ENCODE measurements at regions not wholly inside any gene's neighbourhood (a gene's known extent, or its start where the extent isn't known, plus 50 kb on each side); places are given as distances from the start of the nearest gene placed in this dataset.

GRCh38 chr10:52627279-52627678 lies 145.3 kb downstream of the MBL2 start:
- Histone ChIP-seq H3K36me3 (ENCODE audit: control insufficient read depth in 4 of 4, insufficient read depth in 4 of 4, low read length in 3 of 4) (no peaks in the 10 kb centered on the region), H3K27me3 (replicated peaks in 2 of 5; ENCODE audit: control insufficient read depth in 4 of 5, insufficient read depth in 5 of 5, low read length in 4 of 5) (peaks cover 0 to 2% (median 0%) of the 10 kb centered on the region in 5 experiments), H3K27ac (ENCODE audit: insufficient read depth in 1 of 2, low read depth in 1 of 2, low read length in 2 of 2, poor library complexity in 1 of 2, severe bottlenecking in 2 of 2) (no peak overlapping the region), H3K4me1 (ENCODE audit: control extremely low read depth in 1 of 4, control insufficient read depth in 4 of 4, insufficient read depth in 4 of 4, low read length in 3 of 4) (peaks cover 0 to 4% (median 0%) of the 10 kb centered on the region in 4 experiments), H3K4me3 (ENCODE audit: control insufficient read depth in 1 of 7, extremely low read depth in 1 of 7, insufficient read depth in 4 of 7, low read depth in 2 of 7, low read length in 6 of 7) (no peak overlapping the region), H3K9me3 (ENCODE audit: control extremely low read depth in 1 of 5, control insufficient read depth in 4 of 5, insufficient read depth in 2 of 5, low read depth in 1 of 5, low read length in 4 of 5) (no peaks in the 10 kb centered on the region)
- no peak for DNase-seq
- POLR2A ChIA-PET = no interaction called here
- CTCF ChIA-PET = interaction anchor here (0.8 to 2.0 kb wide), 2 partner anchors 15 to 152 kb away, joined by 3 to 5 read pairs; no protein-coding TSS in a partner anchor

GRCh38 chr10:52631146-52631545 lies 141.4 kb downstream of the MBL2 start:
- Histone ChIP-seq H3K4me3 (ENCODE audit: control insufficient read depth in 1 of 7, extremely low read depth in 1 of 7, insufficient read depth in 4 of 7, low read depth in 2 of 7, low read length in 6 of 7) (no peak overlapping the region), H3K36me3 (ENCODE audit: control insufficient read depth in 4 of 4, insufficient read depth in 4 of 4, low read length in 3 of 4) (no peaks in the 10 kb centered on the region), H3K27ac (ENCODE audit: insufficient read depth in 1 of 2, low read depth in 1 of 2, low read length in 2 of 2, poor library complexity in 1 of 2, severe bottlenecking in 2 of 2) (no peak overlapping the region), H3K9me3 (ENCODE audit: control extremely low read depth in 1 of 5, control insufficient read depth in 4 of 5, insufficient read depth in 2 of 5, low read depth in 1 of 5, low read length in 4 of 5) (no peaks in the 10 kb centered on the region), H3K4me1 (ENCODE audit: control extremely low read depth in 1 of 4, control insufficient read depth in 4 of 4, insufficient read depth in 4 of 4, low read length in 3 of 4) (peaks cover 0 to 15% (median 6%) of the 10 kb centered on the region in 4 experiments), H3K27me3 (replicated peaks in 2 of 5; ENCODE audit: control insufficient read depth in 4 of 5, insufficient read depth in 5 of 5, low read length in 4 of 5) (peaks cover 0 to 2% (median 0%) of the 10 kb centered on the region in 5 experiments)
- whole genome bisulfite sequencing (ENCODE audit: insufficient coverage) = 59% methylated on average over 2 of the region's 2 CpGs
- POLR2A ChIA-PET = no interaction called here
- DNase-seq = no peak
- CTCF ChIA-PET = no interaction called here

DNA sequence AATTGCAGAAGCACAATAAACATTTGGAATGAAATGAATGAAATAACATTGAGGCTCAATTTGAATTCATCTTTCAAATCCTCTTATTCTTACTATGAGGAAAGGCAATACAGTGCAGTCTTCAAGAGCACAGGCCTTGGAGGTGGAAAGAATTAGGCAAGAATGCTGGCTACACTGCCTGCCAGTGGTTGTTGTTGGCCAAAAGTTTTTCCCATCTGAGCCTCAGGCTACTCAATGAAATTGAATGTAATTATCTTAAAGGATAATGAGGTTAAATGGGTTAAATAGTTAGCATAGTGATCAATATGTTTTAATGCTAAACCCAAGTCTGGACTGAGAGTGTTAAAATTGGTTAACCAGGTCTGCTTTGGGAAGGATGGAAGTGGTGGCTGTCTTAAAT lies 140.9 kb downstream of the MBL2 start:
- POLR2A ChIA-PET = no interaction called here
- Histone ChIP-seq H3K9me3 (ENCODE audit: control extremely low read depth in 1 of 5, control insufficient read depth in 4 of 5, insufficient read depth in 2 of 5, low read depth in 1 of 5, low read length in 4 of 5) (no peaks in the 10 kb centered on the region), H3K27ac (ENCODE audit: insufficient read depth in 1 of 2, low read depth in 1 of 2, low read length in 2 of 2, poor library complexity in 1 of 2, severe bottlenecking in 2 of 2) (no peak overlapping the region), H3K27me3 (replicated peaks in 2 of 5; ENCODE audit: control insufficient read depth in 4 of 5, insufficient read depth in 5 of 5, low read length in 4 of 5) (peaks cover 0 to 2% (median 0%) of the 10 kb centered on the region in 5 experiments), H3K36me3 (ENCODE audit: control insufficient read depth in 4 of 4, insufficient read depth in 4 of 4, low read length in 3 of 4) (no peaks in the 10 kb centered on the region), H3K4me1 (ENCODE audit: control extremely low read depth in 1 of 4, control insufficient read depth in 4 of 4, insufficient read depth in 4 of 4, low read length in 3 of 4) (peaks cover 0 to 15% (median 6%) of the 10 kb centered on the region in 4 experiments), H3K4me3 (ENCODE audit: control insufficient read depth in 1 of 7, extremely low read depth in 1 of 7, insufficient read depth in 4 of 7, low read depth in 2 of 7, low read length in 6 of 7) (no peak overlapping the region)
- CTCF ChIA-PET = no interaction called here
- no peak for DNase-seq

GRCh38 chr10:52632591-52632990 lies 140.0 kb downstream of the MBL2 start:
- Histone ChIP-seq H3K9me3 (ENCODE audit: control extremely low read depth in 1 of 5, control insufficient read depth in 4 of 5, insufficient read depth in 2 of 5, low read depth in 1 of 5, low read length in 4 of 5) (no peaks in the 10 kb centered on the region), H3K36me3 (ENCODE audit: control insufficient read depth in 4 of 4, insufficient read depth in 4 of 4, low read length in 3 of 4) (no peaks in the 10 kb centered on the region), H3K4me1 (ENCODE audit: control extremely low read depth in 1 of 4, control insufficient read depth in 4 of 4, insufficient read depth in 4 of 4, low read length in 3 of 4) (peaks cover 0 to 15% (median 6%) of the 10 kb centered on the region in 4 experiments), H3K4me3 (ENCODE audit: control insufficient read depth in 1 of 7, extremely low read depth in 1 of 7, insufficient read depth in 4 of 7, low read depth in 2 of 7, low read length in 6 of 7) (no peak overlapping the region), H3K27ac (ENCODE audit: insufficient read depth in 1 of 2, low read depth in 1 of 2, low read length in 2 of 2, poor library complexity in 1 of 2, severe bottlenecking in 2 of 2) (no peak overlapping the region), H3K27me3 (replicated peaks in 2 of 5; ENCODE audit: control insufficient read depth in 4 of 5, insufficient read depth in 5 of 5, low read length in 4 of 5) (no peaks in the 10 kb centered on the region)
- WGBS (ENCODE audit: insufficient coverage) = 38% methylated on average over 1 of the region's 3 CpGs
- ChIA-PET POLR2A (no interaction called here), CTCF (interaction anchor here (4.4 kb wide), 1 partner anchor 147 kb away, joined by 14 read pairs; no protein-coding TSS in a partner anchor)
- DNase-seq = peak in 1 of 3 donors; percentile 4

GRCh38 chr10:52633266-52633665 lies 139.3 kb downstream of the MBL2 start:
- no CpG with 5 or more reads among the region's 2 CpGs for WGBS (ENCODE audit: insufficient coverage)
- ChIA-PET CTCF (interaction anchor here (4.4 kb wide), 1 partner anchor 146 kb away, joined by 14 read pairs; no protein-coding TSS in a partner anchor), POLR2A (no interaction called here)
- no peaks in the 10 kb centered on the region for H3K36me3 ChIP-seq (ENCODE audit: control insufficient read depth in 4 of 4, insufficient read depth in 4 of 4, low read length in 3 of 4)
- no peak overlapping the region for H3K4me3 ChIP-seq (ENCODE audit: control insufficient read depth in 1 of 7, extremely low read depth in 1 of 7, insufficient read depth in 4 of 7, low read depth in 2 of 7, low read length in 6 of 7)
- peak; percentile 25 to 69 (median 51) for DNase-seq
- H3K27me3 ChIP-seq (replicated peaks in 2 of 5; ENCODE audit: control insufficient read depth in 4 of 5, insufficient read depth in 5 of 5, low read length in 4 of 5) = no peaks in the 10 kb centered on the region
- no peak overlapping the region for H3K27ac ChIP-seq (ENCODE audit: insufficient read depth in 1 of 2, low read depth in 1 of 2, low read length in 2 of 2, poor library complexity in 1 of 2, severe bottlenecking in 2 of 2)
- no peaks in the 10 kb centered on the region for H3K9me3 ChIP-seq (ENCODE audit: control extremely low read depth in 1 of 5, control insufficient read depth in 4 of 5, insufficient read depth in 2 of 5, low read depth in 1 of 5, low read length in 4 of 5)
- peaks cover 0 to 15% (median 6%) of the 10 kb centered on the region in 4 experiments for H3K4me1 ChIP-seq (ENCODE audit: control extremely low read depth in 1 of 4, control insufficient read depth in 4 of 4, insufficient read depth in 4 of 4, low read length in 3 of 4)

DNA sequence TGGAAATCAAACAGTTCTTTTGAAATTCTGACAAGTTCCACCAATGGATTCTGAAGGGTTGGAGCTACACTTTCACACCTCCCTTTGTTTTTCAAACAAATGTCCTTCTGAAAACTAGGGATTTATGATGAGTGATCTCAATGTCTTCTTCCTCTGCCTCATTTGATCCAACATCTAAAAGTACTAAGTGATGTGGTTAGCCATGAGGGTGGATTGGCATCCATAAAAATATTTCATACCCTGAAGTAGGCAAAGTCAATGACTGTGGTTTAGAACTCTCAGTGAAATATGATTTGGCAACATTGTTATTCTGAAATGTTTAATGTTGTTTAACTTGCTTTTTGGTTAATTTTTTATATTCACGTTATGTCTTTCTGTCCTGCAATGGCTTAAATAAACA lies 136.9 kb downstream of the MBL2 start:
- no CpG with 5 or more reads among the region's 1 CpG for WGBS (ENCODE audit: insufficient coverage)
- POLR2A ChIA-PET = no interaction called here
- CTCF ChIA-PET = interaction anchor here (1.8 to 4.4 kb wide), 2 partner anchors 10 to 144 kb away, joined by 4 to 14 read pairs; no protein-coding TSS in a partner anchor

GRCh38 chr10:52636874-52637273 lies 135.7 kb downstream of the MBL2 start:
- H3K27me3 ChIP-seq (replicated peaks in 2 of 5; ENCODE audit: control insufficient read depth in 4 of 5, insufficient read depth in 5 of 5, low read length in 4 of 5) = no peaks in the 10 kb centered on the region
- H3K4me1 ChIP-seq (ENCODE audit: control extremely low read depth in 1 of 4, control insufficient read depth in 4 of 4, insufficient read depth in 4 of 4, low read length in 3 of 4) = peaks cover 0 to 24% (median 11%) of the 10 kb centered on the region in 4 experiments
- no peaks in the 10 kb centered on the region for H3K36me3 ChIP-seq (ENCODE audit: control insufficient read depth in 4 of 4, insufficient read depth in 4 of 4, low read length in 3 of 4)
- H3K27ac ChIP-seq (ENCODE audit: insufficient read depth in 1 of 2, low read depth in 1 of 2, low read length in 2 of 2, poor library complexity in 1 of 2, severe bottlenecking in 2 of 2) = no peak overlapping the region
- H3K9me3 ChIP-seq (ENCODE audit: control extremely low read depth in 1 of 5, control insufficient read depth in 4 of 5, insufficient read depth in 2 of 5, low read depth in 1 of 5, low read length in 4 of 5) = no peaks in the 10 kb centered on the region
- CTCF ChIA-PET = no interaction called here
- H3K4me3 ChIP-seq (ENCODE audit: control insufficient read depth in 1 of 7, extremely low read depth in 1 of 7, insufficient read depth in 4 of 7, low read depth in 2 of 7, low read length in 6 of 7) = no peak overlapping the region
- DNase-seq = no peak
- POLR2A ChIA-PET = no interaction called here

More for the DNA sequence above, 136.9 kb downstream of the MBL2 start:
- H3K27me3 ChIP-seq (replicated peaks in 2 of 5; ENCODE audit: control insufficient read depth in 4 of 5, insufficient read depth in 5 of 5, low read length in 4 of 5) = no peaks in the 10 kb centered on the region
- no peak overlapping the region for H3K27ac ChIP-seq (ENCODE audit: insufficient read depth in 1 of 2, low read depth in 1 of 2, low read length in 2 of 2, poor library complexity in 1 of 2, severe bottlenecking in 2 of 2)
- no peak for DNase-seq
- H3K4me1 ChIP-seq (ENCODE audit: control extremely low read depth in 1 of 4, control insufficient read depth in 4 of 4, insufficient read depth in 4 of 4, low read length in 3 of 4) = peaks cover 0 to 24% (median 11%) of the 10 kb centered on the region in 4 experiments
- H3K36me3 ChIP-seq (ENCODE audit: control insufficient read depth in 4 of 4, insufficient read depth in 4 of 4, low read length in 3 of 4) = no peaks in the 10 kb centered on the region
- no peaks in the 10 kb centered on the region for H3K9me3 ChIP-seq (ENCODE audit: control extremely low read depth in 1 of 5, control insufficient read depth in 4 of 5, insufficient read depth in 2 of 5, low read depth in 1 of 5, low read length in 4 of 5)
- no peak overlapping the region for H3K4me3 ChIP-seq (ENCODE audit: control insufficient read depth in 1 of 7, extremely low read depth in 1 of 7, insufficient read depth in 4 of 7, low read depth in 2 of 7, low read length in 6 of 7)
